Glutamatergic neuron (in vitro differentiated cells): ENCODE measurements at regions not wholly inside any gene's neighbourhood (a gene's known extent, or its start where the extent isn't known, plus 50 kb on each side); places are given as distances from the start of the nearest gene placed in this dataset.

ENCODE experiments used
- DNase-seq: peaks from one replicate; pipeline ENCODE4 v3.0.0; 2022
- H3K27ac Mint-ChIP-seq: one replicate; pipeline ENCODE4 v1.8.0; 2020; ENCODE audit warnings: mild to moderate bottlenecking, mixed read lengths, inconsistent platforms; ENCODE audit not compliant: unreplicated experiment
- H3K27me3 Mint-ChIP-seq: one replicate; pipeline ENCODE4 v1.8.0; 2020; ENCODE audit warnings: mild to moderate bottlenecking, moderate library complexity, mixed read lengths, inconsistent platforms; ENCODE audit not compliant: unreplicated experiment
- H3K36me3 Mint-ChIP-seq: one replicate; pipeline ENCODE4 v1.8.0; 2020; ENCODE audit warnings: mild to moderate bottlenecking, mixed read lengths, inconsistent platforms; ENCODE audit not compliant: unreplicated experiment
- H3K4me1 Mint-ChIP-seq: one replicate; pipeline ENCODE4 v1.8.0; 2020; ENCODE audit warnings: mild to moderate bottlenecking, low read depth, mixed read lengths, inconsistent platforms; ENCODE audit not compliant: unreplicated experiment
- H3K4me3 Mint-ChIP-seq: one replicate; pipeline ENCODE4 v1.8.0; 2020; ENCODE audit warnings: mild to moderate bottlenecking, mixed read lengths, inconsistent platforms; ENCODE audit not compliant: unreplicated experiment
- H3K9me3 Mint-ChIP-seq: one replicate; pipeline ENCODE4 v1.8.0; 2020; ENCODE audit warnings: mild to moderate bottlenecking, moderate library complexity, mixed read lengths, inconsistent platforms; ENCODE audit not compliant: unreplicated experiment
- CTCF ChIP-seq: fragments of 200-600 bp; sonication (generic); IDR thresholded peaks from one replicate; pipeline ENCODE4 v1.5.0; 2021; ENCODE audit not compliant: partially characterized antibody, unreplicated experiment

- H3K4me1 Mint-ChIP-seq: no peaks in the 10 kb centered on the region
- H3K27me3 Mint-ChIP-seq: no peaks in the 10 kb centered on the region
- DNase-seq: no peak
- H3K36me3 Mint-ChIP-seq: no peaks in the 10 kb centered on the region
- no peaks in the 10 kb centered on the region for H3K9me3 Mint-ChIP-seq
- no peak overlapping the region for H3K27ac Mint-ChIP-seq
- no peak overlapping the region for H3K4me3 Mint-ChIP-seq
- no peak for TF ChIP-seq CTCF
These were observed 982.6 kb upstream of the FANCL start for GRCh38 chr2:59223742-59224141.

- H3K27me3 Mint-ChIP-seq: no peaks in the 10 kb centered on the region
- DNase-seq: no peak
- H3K27ac Mint-ChIP-seq: no peak overlapping the region
- no peaks in the 10 kb centered on the region for H3K36me3 Mint-ChIP-seq
- TF ChIP-seq CTCF: no peak
- H3K4me1 Mint-ChIP-seq: no peaks in the 10 kb centered on the region
- H3K4me3 Mint-ChIP-seq: no peak overlapping the region
- H3K9me3 Mint-ChIP-seq: peaks cover 2% of the 10 kb centered on the region
These were observed 976.2 kb upstream of the FANCL start for GRCh38 chr2:59217360-59217759.

GRCh38 chr2:59206361-59206760 is 965.2 kb upstream of the FANCL start:
- TF ChIP-seq CTCF: no peak
- no peak overlapping the region for H3K4me3 Mint-ChIP-seq
- H3K27me3 Mint-ChIP-seq: no peaks in the 10 kb centered on the region
- no peaks in the 10 kb centered on the region for H3K36me3 Mint-ChIP-seq
- DNase-seq: no peak
- no peaks in the 10 kb centered on the region for H3K9me3 Mint-ChIP-seq
- H3K27ac Mint-ChIP-seq: no peak overlapping the region
- no peaks in the 10 kb centered on the region for H3K4me1 Mint-ChIP-seq

GRCh38 chr2:59204040-59204439 is 962.9 kb upstream of the FANCL start:
- H3K9me3 Mint-ChIP-seq: no peaks in the 10 kb centered on the region
- no peaks in the 10 kb centered on the region for H3K4me1 Mint-ChIP-seq
- TF ChIP-seq CTCF: no peak
- no peaks in the 10 kb centered on the region for H3K36me3 Mint-ChIP-seq
- no peak for DNase-seq
- no peak overlapping the region for H3K4me3 Mint-ChIP-seq
- no peaks in the 10 kb centered on the region for H3K27me3 Mint-ChIP-seq
- no peak overlapping the region for H3K27ac Mint-ChIP-seq

- Mint-ChIP-seq H3K27ac (no peak overlapping the region), H3K9me3 (peaks cover 2% of the 10 kb centered on the region), H3K27me3 (no peaks in the 10 kb centered on the region), H3K4me1 (no peaks in the 10 kb centered on the region), H3K36me3 (no peaks in the 10 kb centered on the region), H3K4me3 (no peak overlapping the region)
- no peak for TF ChIP-seq CTCF
- no peak for DNase-seq
These were observed 955.4 kb upstream of the FANCL start for GRCh38 chr2:59196491-59196890.
